SK-N-SH (cell line): ENCODE measurements at regions not wholly inside any gene's neighbourhood (a gene's known extent, or its start where the extent isn't known, plus 50 kb on each side); places are given as distances from the start of the nearest gene placed in this dataset.
"Not testable (repeated sequence)": the region's sequence is repeated elsewhere in the genome, so short reads cannot be mapped to it uniquely, and the experiment has no call there.

Source experiments
- CTCF ChIA-PET: fragments of 300-600, 350-600 bp; formaldehyde crosslinking; extraction: SDS; loops from one replicate; lab custom pipeline; 2021; lab: Yijun Ruan, JAX
- POLR2A ChIA-PET: fragments of 350-600 bp; sonication (Branson Sonifier 250); formaldehyde crosslinking; extraction: SDS; loops from one replicate; lab custom pipeline; 2020; ENCODE audit warnings: antibody characterized with exemption, inconsistent platforms; lab: Yijun Ruan, JAX
- DNase-seq: peaks from one replicate; pipeline ENCODE4 v3.0.0; 2012
- H2AFZ ChIP-seq: fragments of 200-600 bp; sonication (generic); 2 replicates; pipeline ENCODE4 v1.8.1; 2016; ENCODE audit warnings: antibody characterized with exemption, mild to moderate bottlenecking, low read depth
- H3F3A ChIP-seq: fragments of 200-600 bp; sonication (generic); replicated peaks from 2 replicates; pipeline ENCODE3; 2016; ENCODE audit warnings: antibody characterized with exemption, mild to moderate bottlenecking; ENCODE audit not compliant: insufficient read depth
- H3K27ac ChIP-seq, 2 experiments: fragments of 200-500 bp in 1 of 2; fragments of 200-600 bp in 1 of 2; sonication (Bioruptor generic) in 1 of 2; sonication (generic), shearing (Covaris generic) in 1 of 2; 2 replicates each; pipeline versions ENCODE4 v1.5.1 to v1.6.1; 2014 to 2016; ENCODE audit warnings: low read depth in 2 of 2, inconsistent platforms in 1 of 2, low read length in 1 of 2, mild to moderate bottlenecking in 1 of 2, mixed read lengths in 1 of 2
- H3K27me3 ChIP-seq: fragments of 200-600 bp; sonication (generic), shearing (Covaris generic); 2 replicates; pipeline ENCODE4 v1.6.1; 2016; ENCODE audit warnings: mixed run types; ENCODE audit not compliant: insufficient read depth
- H3K36me3 ChIP-seq, 2 experiments: fragments of 200-500 bp in 1 of 2; fragments of 200-600 bp in 1 of 2; sonication (Bioruptor generic) in 1 of 2; sonication (generic) in 1 of 2; replicated peaks in 1 of 2; 2 replicates each; pipeline versions ENCODE3 to v1.5.1; 2014 to 2016; ENCODE audit warnings: low read length in 1 of 2, mild to moderate bottlenecking in 1 of 2; ENCODE audit not compliant: insufficient read depth in 2 of 2, control insufficient read depth in 1 of 2
- H3K4me1 ChIP-seq, 2 experiments: fragments of 200-500 bp in 1 of 2; fragments of 200-600 bp in 1 of 2; sonication (Bioruptor generic) in 1 of 2; sonication (generic), shearing (Covaris generic) in 1 of 2; 2 replicates each; pipeline versions ENCODE4 v1.5.1 to v1.6.1; 2014 to 2016; ENCODE audit warnings: low read depth in 1 of 2, low read length in 1 of 2, mixed run types in 1 of 2; ENCODE audit not compliant: insufficient read depth in 2 of 2, control insufficient read depth in 1 of 2
- H3K4me2 ChIP-seq: fragments of 200-600 bp; sonication (generic), shearing (Covaris generic); 2 replicates; pipeline ENCODE4 v1.6.1; 2017; ENCODE audit warnings: mixed run types
- H3K4me3 ChIP-seq, 2 experiments: fragments of 200-500 bp in 1 of 2; fragments of 200-600 bp in 1 of 2; sonication (Bioruptor generic) in 1 of 2; sonication (generic), shearing (Covaris generic) in 1 of 2; 2 replicates each; pipeline versions ENCODE4 v1.5.1 to v1.8.1; 2014 to 2016; ENCODE audit warnings: low read depth in 2 of 2, inconsistent platforms in 1 of 2, low read length in 1 of 2, mild to moderate bottlenecking in 1 of 2, mixed read lengths in 1 of 2, moderate library complexity in 1 of 2
- H3K79me2 ChIP-seq: fragments of 200-600 bp; sonication (generic); 2 replicates; pipeline ENCODE4 v1.8.1; 2017; ENCODE audit warnings: mild to moderate bottlenecking; ENCODE audit not compliant: insufficient read depth
- H3K9ac ChIP-seq: fragments of 200-600 bp; sonication (generic); 2 replicates; pipeline ENCODE4 v1.6.1; 2017; ENCODE audit warnings: mixed run types
- H3K9me2 ChIP-seq: fragments of 200-600 bp; sonication (generic); 2 replicates; pipeline ENCODE4 v1.6.1; 2017; ENCODE audit warnings: mixed run types
- H3K9me3 ChIP-seq: fragments of 200-600 bp; sonication (generic); 2 replicates; pipeline ENCODE4 v1.6.1; 2017; ENCODE audit warnings: mixed run types, mild to moderate bottlenecking, moderate library complexity
- H4K20me1 ChIP-seq: fragments of 200-600 bp; sonication (generic); 2 replicates; pipeline ENCODE4 v1.6.1; 2017; ENCODE audit warnings: mild to moderate bottlenecking, mixed run types; ENCODE audit not compliant: insufficient read depth
- EP300 ChIP-seq, 2 experiments: IDR thresholded peaks; 2 replicates each; pipeline versions ENCODE4 v1.4.0 to v1.6.1; 2012; ENCODE audit warnings: borderline replicate concordance in 1 of 2, low read depth in 1 of 2, low read length in 1 of 2
- EZH2phosphoT487 ChIP-seq: fragments of 200-600 bp; sonication (generic); IDR thresholded peaks from 2 replicates; pipeline ENCODE4 v1.6.1; 2017; ENCODE audit warnings: low read depth, mixed run types, mild to moderate bottlenecking, antibody characterized with exemption, moderate library complexity, borderline replicate concordance
- FOXM1 ChIP-seq: IDR thresholded peaks from 2 replicates; pipeline ENCODE4 v1.4.0; 2012; ENCODE audit warnings: low read depth, mild to moderate bottlenecking
- GABPA ChIP-seq: IDR thresholded peaks from 2 replicates; pipeline ENCODE4 v1.4.0; 2012; ENCODE audit warnings: low read depth, mild to moderate bottlenecking
- IRF3 ChIP-seq: fragments of 150-350 bp; IDR thresholded peaks from 2 replicates; pipeline ENCODE4 v1.6.1; 2016; ENCODE audit warnings: mild to moderate bottlenecking, low read depth, low read length
- JUND ChIP-seq: IDR thresholded peaks from 2 replicates; pipeline ENCODE4 v1.4.0; 2012
- MAX ChIP-seq: IDR thresholded peaks from 2 replicates; pipeline ENCODE4 v1.4.0; 2012; ENCODE audit warnings: low read depth
- MXI1 ChIP-seq: IDR thresholded peaks from 2 replicates; pipeline ENCODE4 v1.6.1; 2012; ENCODE audit warnings: mild to moderate bottlenecking, low read depth, low read length, improper control_type of control experiment
- NRF1 ChIP-seq: IDR thresholded peaks from 2 replicates; pipeline ENCODE4 v1.6.1; 2012; ENCODE audit warnings: low read depth, mild to moderate bottlenecking, low read length
- POLR2AphosphoS5 ChIP-seq: IDR thresholded peaks from 2 replicates; pipeline ENCODE4 v1.6.1; 2012; ENCODE audit warnings: low read depth, low read length
- REST ChIP-seq: IDR thresholded peaks from 2 replicates; pipeline ENCODE4 v1.6.1; 2012; ENCODE audit warnings: mild to moderate bottlenecking, low read depth, low read length, moderate library complexity
- RFX5 ChIP-seq: IDR thresholded peaks from 2 replicates; pipeline ENCODE4 v1.6.1; 2012; ENCODE audit warnings: mild to moderate bottlenecking, improper control_type of control experiment, low read length
- RXRA ChIP-seq: IDR thresholded peaks from 2 replicates; pipeline ENCODE4 v1.4.0; 2012; ENCODE audit warnings: low read depth, mild to moderate bottlenecking, borderline replicate concordance
- SMC3 ChIP-seq: IDR thresholded peaks from 2 replicates; pipeline ENCODE4 v1.6.1; 2012; ENCODE audit warnings: low read depth, low read length, improper control_type of control experiment
- TCF12 ChIP-seq: IDR thresholded peaks from 2 replicates; pipeline ENCODE4 v1.4.0; 2012
- TEAD4 ChIP-seq: IDR thresholded peaks from 2 replicates; pipeline ENCODE4 v1.4.0; 2012; ENCODE audit warnings: mild to moderate bottlenecking, borderline replicate concordance; ENCODE audit not compliant: insufficient read depth
- WGBS: methylation state at CpG from one replicate; pipeline ENCODE4 v1.1.6; 2017; ENCODE audit warnings: low lambda C conversion rate; 5-methylcytosine and 5-hydroxymethylcytosine counted together
- TF ChIP-seq, protein P1 (sequence below): fragments of 150-350 bp; IDR thresholded peaks from 2 replicates; pipeline ENCODE4 v1.6.1; 2017; ENCODE audit warnings: antibody characterized with exemption, low read length, low read depth, borderline replicate concordance

DNA sequence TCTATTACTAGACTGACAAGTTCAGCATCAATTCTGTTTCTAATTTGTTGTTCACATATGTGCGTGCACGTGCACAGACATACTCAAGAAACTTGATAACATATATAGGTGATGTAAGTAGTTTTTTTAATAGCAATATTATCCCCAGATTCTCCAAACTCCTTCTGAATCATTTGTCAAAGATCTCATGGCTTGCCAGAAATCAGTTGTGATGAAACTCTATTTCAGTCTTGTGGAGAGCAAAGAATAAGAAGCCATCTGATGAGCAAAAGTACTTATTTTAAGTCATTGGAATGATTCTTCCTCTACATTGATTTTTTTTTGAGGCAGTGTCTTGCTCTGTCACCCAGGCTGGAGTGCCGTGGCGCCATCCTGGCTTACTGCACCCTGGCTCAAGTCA is 167.0 kb upstream of the TBL1XR1 start:
- CTCF ChIA-PET = no interaction called here

DNA sequence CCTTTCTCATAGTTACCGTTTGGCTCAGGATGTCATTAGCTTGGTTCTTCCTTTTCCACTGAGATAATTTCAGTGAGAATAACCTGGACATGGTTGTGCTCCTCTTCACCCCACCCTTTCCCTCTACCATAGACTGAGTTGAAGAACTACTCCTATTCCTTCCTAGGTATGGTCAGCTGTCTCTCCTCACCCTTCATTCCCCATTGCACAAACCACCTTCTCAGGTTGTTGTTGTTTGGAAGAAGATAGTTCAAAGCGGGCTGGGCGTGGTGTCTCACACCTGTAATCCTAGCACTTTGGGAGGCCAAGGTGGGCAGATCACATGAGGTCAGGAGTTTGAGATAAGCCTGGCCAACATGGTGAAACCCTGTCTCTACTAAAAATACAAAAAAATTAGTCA is 168.0 kb upstream of the TBL1XR1 start:
- H3K27ac ChIP-seq, H3K9ac ChIP-seq, H2AFZ ChIP-seq, H3K27me3 ChIP-seq, CTCF ChIA-PET, H3K79me2 ChIP-seq, H3K9me3 ChIP-seq, DNase-seq, H3K4me3 ChIP-seq, H3K9me2 ChIP-seq, H3F3A ChIP-seq, H3K4me2 ChIP-seq, H3K36me3 ChIP-seq, POLR2A ChIA-PET, H4K20me1 ChIP-seq: not testable (repeated sequence)
- peaks cover 8 to 11% of the 10 kb centered on the region in 2 experiments; a peak in 2 of 4 replicates for H3K4me1 ChIP-seq
- WGBS = 96% methylated on average over 3 of the region's 3 CpGs

More for the DNA sequence above, 167.0 kb upstream of the TBL1XR1 start:
- Histone ChIP-seq H3F3A (peaks cover 7% of the 10 kb centered on the region), H3K27ac (no peak overlapping the region), H3K4me3 (no peak overlapping the region), H4K20me1 (no peaks in the 10 kb centered on the region), H2AFZ (no peak overlapping the region), H3K4me1 (peaks cover 13 to 15% of the 10 kb centered on the region in 2 experiments), H3K9ac (no peak overlapping the region), H3K9me3 (no peaks in the 10 kb centered on the region), H3K27me3 (no peaks in the 10 kb centered on the region), H3K79me2 (no peaks in the 10 kb centered on the region), H3K36me3 (no peaks in the 10 kb centered on the region), H3K9me2 (no peaks in the 10 kb centered on the region), H3K4me2 (no peak overlapping the region)
- DNase-seq = no peak
- WGBS = 98% methylated on average over 4 of the region's 4 CpGs
- POLR2A ChIA-PET = no interaction called here
- no peak for TF ChIP-seq IRF3
- no peak for TF ChIP-seq POLR2AphosphoS5
- no peak for TF ChIP-seq TEAD4
- no peak for TF ChIP-seq SMC3
- TF ChIP-seq RXRA = no peak
- TF ChIP-seq, protein P1, sequence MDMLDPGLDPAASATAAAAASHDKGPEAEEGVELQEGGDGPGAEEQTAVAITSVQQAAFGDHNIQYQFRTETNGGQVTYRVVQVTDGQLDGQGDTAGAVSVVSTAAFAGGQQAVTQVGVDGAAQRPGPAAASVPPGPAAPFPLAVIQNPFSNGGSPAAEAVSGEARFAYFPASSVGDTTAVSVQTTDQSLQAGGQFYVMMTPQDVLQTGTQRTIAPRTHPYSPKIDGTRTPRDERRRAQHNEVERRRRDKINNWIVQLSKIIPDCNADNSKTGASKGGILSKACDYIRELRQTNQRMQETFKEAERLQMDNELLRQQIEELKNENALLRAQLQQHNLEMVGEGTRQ = no peak
- no peak for TF ChIP-seq GABPA
- no peak for TF ChIP-seq JUND
- no peak for TF ChIP-seq NRF1
- TF ChIP-seq REST = no peak
- TF ChIP-seq RFX5 = no peak
- TF ChIP-seq MAX = no peak
- no peak for TF ChIP-seq EP300 (IDR thresholded peaks at IDR 0.05; ENCODE audit: borderline replicate concordance in 1 of 2, low read depth in 1 of 2, low read length in 1 of 2)
- no peak for TF ChIP-seq MXI1
- no peak for TF ChIP-seq EZH2phosphoT487
- TF ChIP-seq TCF12 = no peak
- TF ChIP-seq FOXM1 = no peak
